Urothelium cell line (cell line): ENCODE measurements at regions not wholly inside any gene's neighbourhood (a gene's known extent, or its start where the extent isn't known, plus 50 kb on each side); places are given as distances from the start of the nearest gene placed in this dataset.
A peak's percentile ranks its signal among the peaks of the same experiment; 100 is the strongest.

ENCODE experiments used
- DNase-seq: peaks from one replicate; pipeline ENCODE4 v3.0.0; 2011; ENCODE audit warnings: low spot score, mixed read lengths
- FAIRE-seq: peaks from 2 replicates; lab custom pipeline; 2011; peaks lifted over from hg19 to GRCh38; lab: Jason Lieb, UNC

DNA sequence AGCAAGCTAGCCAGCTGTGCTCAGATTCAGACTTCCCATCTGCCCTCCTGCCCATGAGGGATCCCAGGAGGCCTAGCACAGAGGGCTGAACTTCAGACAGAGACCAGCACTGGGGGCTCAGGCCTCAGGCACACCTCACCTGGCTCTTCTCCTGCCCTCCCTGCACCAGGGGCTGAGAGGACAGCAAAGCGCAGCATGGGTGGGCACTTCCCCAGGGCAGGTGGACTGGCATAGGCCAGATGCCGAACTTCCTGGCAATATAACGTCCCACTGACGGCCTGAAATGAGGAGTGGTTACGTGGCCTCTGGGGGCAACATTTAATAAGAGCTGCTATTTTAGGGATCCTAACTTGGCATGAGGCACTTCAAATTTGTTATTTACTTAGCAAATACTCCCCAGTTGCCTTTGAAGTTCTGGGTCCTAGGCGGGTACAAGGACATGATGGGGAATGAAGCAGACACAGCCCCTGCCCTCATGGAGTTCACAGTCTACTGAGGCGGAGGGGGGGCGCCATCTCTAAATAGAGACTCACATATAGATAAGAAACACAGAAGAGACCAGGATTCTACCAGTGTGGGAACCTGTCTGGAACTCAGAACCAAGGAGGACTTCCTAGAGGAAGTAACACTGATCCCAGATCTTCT lies 101.8 kb upstream of the ZMIZ1 start:
- DNase-seq (no peak), FAIRE-seq (no peak)

DNA sequence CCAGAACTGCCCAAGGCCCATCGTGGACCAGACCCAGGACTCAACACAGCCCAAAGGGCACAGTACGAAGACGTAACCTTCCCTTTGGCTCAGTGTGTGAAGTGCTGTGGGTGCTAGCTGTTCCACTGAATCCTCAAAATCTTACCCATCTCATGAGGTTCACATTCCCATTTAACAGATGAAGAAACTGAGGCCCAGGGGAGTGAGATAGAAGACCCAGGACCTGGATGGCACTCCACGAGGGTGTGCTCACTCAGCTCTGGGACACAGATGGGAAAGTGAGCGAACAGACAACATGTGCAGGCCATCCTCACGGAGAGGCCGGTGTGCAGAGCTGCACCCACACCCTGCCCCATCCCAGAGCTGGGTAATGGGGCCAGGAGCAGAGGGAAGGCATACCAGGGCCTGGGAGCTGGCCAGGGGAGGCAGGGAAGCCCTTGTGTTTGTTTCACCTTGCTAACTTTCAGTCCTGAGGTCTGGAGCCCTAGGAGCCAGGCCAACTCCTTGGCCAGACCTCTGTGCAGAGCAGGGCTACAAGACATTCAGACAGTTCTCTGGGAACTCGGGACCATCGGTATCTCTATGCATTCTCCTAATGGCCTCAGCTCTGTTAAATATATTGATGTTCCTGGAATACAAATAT lies 100.3 kb upstream of the ZMIZ1 start:
- DNase-seq (no peak), FAIRE-seq (no peak)

GRCh38 chr10:78968943-78969342 lies 99.8 kb upstream of the ZMIZ1 start:
- DNase-seq (no peak), FAIRE-seq (no peak)

DNA sequence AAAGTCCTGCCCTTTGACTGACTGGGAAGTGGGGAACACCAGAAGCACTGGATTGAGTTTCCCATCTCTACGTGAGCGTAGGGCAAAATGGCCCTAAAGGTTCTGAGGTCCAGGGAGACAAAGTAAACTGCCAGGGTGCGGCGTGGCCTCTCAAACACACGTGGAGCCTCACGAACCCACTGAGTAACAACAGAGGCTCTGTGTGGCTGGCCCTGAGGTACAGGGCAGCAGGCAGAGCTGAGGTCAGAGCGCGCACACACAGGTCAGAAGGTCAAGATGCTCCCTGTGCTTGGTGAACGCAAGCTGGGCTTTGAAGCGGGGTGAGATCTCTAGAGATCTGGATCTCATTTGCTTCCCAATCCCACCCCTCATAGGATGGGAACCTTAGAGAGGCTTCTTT lies 99.0 kb upstream of the ZMIZ1 start:
- FAIRE-seq (no peak), DNase-seq (no peak)

GRCh38 chr10:78970261-78970660 lies 98.5 kb upstream of the ZMIZ1 start:
- FAIRE-seq = no peak

DNA sequence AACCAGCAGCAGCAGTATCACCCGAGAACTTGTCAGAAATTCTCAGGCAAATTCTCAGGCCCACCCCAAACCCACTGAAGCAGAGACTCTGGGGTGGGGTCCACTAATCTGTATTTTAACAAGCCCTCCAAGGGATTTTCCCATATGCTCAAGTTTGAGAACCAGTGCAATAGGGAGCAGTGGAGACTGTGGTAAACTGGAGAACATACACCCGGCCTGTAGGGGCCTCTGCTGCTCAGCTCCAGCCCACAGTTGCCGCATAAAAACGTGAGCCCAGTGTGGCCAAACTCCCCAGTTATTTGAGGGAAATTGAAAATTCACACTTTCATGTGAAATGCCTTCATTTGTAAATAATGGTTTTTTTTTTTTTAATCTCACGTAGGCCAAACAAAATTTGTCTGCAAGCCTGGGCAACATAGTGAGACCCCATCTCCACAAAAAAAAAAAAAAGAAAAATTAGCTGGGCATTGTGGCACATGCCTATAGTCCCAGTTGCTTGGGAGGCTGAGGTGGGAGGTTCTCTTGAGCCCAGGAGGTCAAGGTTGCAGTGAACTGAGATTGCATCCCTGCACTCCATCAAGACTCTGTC lies 97.6 kb upstream of the ZMIZ1 start:
- FAIRE-seq = no peak
- no peak for DNase-seq

More at GRCh38 chr10:78970261-78970660, 98.5 kb upstream of the ZMIZ1 start:
- no peak for DNase-seq

DNA sequence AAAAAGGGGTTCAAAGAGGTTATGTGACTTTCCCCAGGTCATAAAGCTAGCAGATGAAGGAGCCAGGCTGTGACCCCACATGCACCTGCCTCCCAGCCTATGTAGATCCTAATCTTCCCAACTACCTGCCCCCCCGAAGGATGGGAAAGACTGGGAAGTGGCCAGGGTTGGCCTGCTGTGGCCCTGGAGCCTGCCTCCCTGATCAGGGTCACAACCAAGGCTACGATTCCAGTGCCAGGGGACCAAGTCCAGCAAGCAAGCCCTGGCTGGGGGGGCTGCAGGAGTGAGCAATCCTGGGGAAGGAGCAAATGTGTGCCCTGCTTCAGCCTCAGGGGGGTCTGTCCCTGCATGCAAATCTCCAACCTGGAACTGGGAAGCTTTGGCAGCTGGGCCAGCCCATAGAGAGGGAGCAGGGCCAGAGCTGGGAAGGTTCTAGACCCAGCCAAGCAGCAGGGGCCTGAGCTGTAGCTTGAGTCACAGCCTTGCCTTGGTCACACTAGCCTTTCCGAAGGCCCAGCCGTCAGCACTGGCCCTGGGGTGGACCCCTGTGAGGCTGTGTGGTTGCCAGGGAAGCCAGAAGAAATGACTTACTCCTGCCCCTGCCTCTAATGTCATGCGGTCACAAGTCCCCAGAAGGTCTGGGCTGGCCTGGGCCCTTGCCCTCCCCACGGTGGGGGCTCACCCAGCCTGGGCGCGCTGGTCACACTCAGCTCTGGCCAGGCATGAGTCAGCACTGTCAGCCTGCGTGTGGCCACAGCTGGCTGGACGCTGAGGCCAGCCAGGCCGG lies 96.4 kb upstream of the ZMIZ1 start:
- FAIRE-seq = no peak

DNA sequence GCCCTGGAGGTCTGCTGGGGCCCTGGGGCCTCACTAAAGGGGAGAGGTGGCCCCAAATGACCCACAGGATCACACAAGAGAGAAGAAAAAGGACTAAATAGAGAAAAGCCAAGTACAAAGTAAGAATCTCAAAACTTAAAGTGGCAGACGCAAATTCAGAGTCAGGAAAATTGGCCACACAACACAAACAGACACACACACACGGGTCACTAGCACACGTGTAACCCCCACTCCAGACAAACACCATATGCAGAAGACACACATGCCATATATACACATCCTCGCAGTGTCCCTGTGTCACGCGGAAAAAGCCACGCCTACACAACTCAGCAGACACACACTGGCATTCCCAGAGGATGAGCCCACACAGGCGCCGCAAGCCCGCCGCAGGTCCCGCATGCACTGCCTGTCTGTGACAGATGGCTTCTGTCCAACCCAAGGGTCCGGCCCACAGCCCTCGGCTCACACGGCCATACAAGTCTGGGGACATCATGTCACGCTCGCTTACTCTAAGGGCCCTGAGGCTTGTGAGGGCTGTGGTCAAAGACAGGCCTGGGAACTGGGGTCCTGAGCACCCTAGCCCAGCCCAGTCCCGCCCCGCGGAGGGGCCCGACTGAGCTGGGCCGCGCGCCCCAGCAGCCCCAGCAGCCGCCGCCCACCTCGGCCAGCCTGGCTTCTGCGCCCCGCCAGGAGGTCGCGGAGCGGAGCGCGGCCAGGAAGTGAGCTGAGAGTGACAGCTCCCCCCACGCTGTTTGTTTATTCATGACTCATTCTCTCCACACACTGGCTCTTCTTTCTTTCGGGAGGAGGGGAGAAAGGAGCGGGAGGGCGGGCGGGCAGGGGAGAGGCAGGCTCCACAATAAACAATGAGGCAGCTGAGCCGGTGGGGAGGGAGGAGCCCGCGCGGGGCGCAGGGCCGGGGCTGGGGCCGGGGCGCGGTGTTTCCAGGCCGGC lies 95.5 kb upstream of the ZMIZ1 start:
- FAIRE-seq = no peak

More for the DNA sequence above, 96.4 kb upstream of the ZMIZ1 start:
- DNase-seq = peak; percentile 45

GRCh38 chr10:78973901-78974616 lies 94.7 kb upstream of the ZMIZ1 start:
- no peak for FAIRE-seq
- peak; percentile 79 for DNase-seq

More for the DNA sequence above, 95.5 kb upstream of the ZMIZ1 start:
- DNase-seq = peak; percentile 92

DNA sequence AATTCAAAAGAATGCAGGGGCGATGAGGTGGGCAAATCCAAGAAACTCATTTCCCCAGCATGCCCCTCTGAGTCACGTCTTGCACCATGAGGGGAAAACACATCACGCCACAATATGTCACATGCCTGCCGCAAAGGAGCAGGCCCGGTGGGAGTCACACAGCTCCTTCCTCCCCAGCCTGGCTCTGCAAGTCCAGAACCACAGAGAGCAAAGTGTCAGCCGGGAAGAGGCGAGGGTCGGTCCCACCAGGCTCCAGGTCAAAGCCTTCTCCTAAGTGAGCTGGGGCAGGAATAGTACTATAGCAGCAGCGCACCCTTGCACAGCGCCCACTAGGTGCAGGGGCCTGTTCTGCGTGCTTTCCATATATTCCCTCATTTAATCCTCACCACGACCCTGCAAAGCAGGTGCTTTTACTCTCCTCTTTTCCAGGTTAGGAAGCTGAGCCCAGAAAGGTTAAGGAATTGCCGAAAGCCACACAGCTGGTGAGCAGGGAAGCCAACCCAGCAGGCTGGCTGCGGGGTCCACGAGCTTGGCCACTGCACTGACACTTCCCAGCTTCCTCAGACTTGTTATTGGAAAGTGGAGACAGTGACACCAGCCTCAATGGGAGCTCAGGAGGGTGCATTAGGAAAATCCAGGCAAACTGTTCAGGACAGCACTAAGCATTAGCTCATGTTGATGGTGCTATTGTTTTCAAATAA lies 94.0 kb upstream of the ZMIZ1 start:
- FAIRE-seq = no peak
- DNase-seq = peak; percentile 77

GRCh38 chr10:78975926-78976325 lies 92.8 kb upstream of the ZMIZ1 start:
- FAIRE-seq (no peak), DNase-seq (no peak)

GRCh38 chr10:78976825-78977755 lies 91.7 kb upstream of the ZMIZ1 start:
- FAIRE-seq (peak; percentile 37), DNase-seq (no peak)

- no peak for DNase-seq
- FAIRE-seq = no peak
Measured at GRCh38 chr10:78979938-78980337, 88.8 kb upstream of the ZMIZ1 start.

DNA sequence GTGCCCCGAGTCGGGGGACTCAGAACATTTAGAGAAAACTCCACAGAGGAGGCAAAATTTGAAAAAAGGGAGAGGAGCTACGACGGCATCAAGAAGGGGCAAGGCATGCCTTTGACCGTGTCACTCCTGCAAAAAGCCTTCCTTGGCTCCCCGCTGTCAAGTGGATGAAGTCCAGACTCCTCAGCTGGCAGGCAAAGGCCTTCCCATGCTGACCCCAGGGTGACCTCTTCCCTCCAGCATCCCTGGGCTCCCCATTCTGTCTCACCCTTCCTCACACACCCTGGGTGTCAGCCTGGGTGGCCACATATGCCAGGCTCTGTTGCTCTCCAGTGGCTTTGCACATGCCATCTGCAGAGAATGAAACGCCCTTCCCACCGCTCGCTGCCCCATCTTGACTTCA lies 88.4 kb upstream of the ZMIZ1 start:
- FAIRE-seq (no peak), DNase-seq (no peak)

GRCh38 chr10:78980815-78981214 lies 88.0 kb upstream of the ZMIZ1 start:
- no peak for FAIRE-seq
- DNase-seq = no peak

GRCh38 chr10:78981257-78981969 lies 87.4 kb upstream of the ZMIZ1 start:
- DNase-seq = no peak
- peak; percentile 55 for FAIRE-seq

- DNase-seq (no peak), FAIRE-seq (no peak)
Measured at GRCh38 chr10:78981970-78982281, 86.8 kb upstream of the ZMIZ1 start.

DNA sequence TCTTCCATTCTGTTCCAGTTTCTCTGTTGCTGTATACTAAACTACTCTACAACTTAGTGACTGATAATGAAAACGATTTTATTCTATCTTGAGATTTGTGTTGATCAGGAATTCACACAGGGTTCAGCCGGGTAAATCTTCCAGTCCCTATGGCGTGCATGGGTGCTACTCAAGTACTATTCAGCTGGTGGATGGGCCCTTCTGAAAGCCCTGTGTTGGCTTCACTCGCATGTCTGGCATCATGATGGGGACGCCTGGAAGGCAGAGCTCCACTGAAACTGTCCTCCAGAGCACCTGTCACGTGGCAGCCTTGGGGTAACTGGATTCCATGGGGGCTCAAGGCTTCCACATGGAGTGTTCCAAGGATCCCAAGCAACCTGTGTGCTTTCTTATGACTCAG lies 86.0 kb upstream of the ZMIZ1 start:
- DNase-seq (no peak), FAIRE-seq (no peak)
